GM23338 (cell line): ENCODE measurements at regions not wholly inside any gene's neighbourhood (a gene's known extent, or its start where the extent isn't known, plus 50 kb on each side); places are given as distances from the start of the nearest gene placed in this dataset.

Experiments used
- CREB1 ChIP-seq: fragments of 250-450 bp; sonication (Bioruptor Pico); IDR thresholded peaks from 2 replicates; pipeline ENCODE4 v1.5.0; 2020; ENCODE audit warnings: low read depth, mild to moderate bottlenecking, moderate library complexity
- CTCF ChIP-seq, 2 experiments: fragments of 200-600 bp in 1 of 2; sonication (generic) in 1 of 2; conservative IDR thresholded peaks; 2 replicates each; pipeline versions ENCODE4 v1.5.1 to v1.6.1; 2016 to 2017; ENCODE audit warnings: antibody characterized with exemption in 2 of 2, low read depth in 2 of 2, mild to moderate bottlenecking in 2 of 2, moderate library complexity in 1 of 2
- ETS1 ChIP-seq: IDR thresholded peaks from 2 replicates; pipeline ENCODE4 v1.6.1; 2016; ENCODE audit warnings: antibody characterized with exemption
- EZH2 ChIP-seq: fragments of 200-600 bp; sonication (generic); IDR thresholded peaks from one replicate; pipeline ENCODE4 v1.8.0; 2017; ENCODE audit warnings: antibody characterized with exemption, mild to moderate bottlenecking, low read depth; ENCODE audit not compliant: unreplicated experiment
- EZH2phosphoT487 ChIP-seq: fragments of 200-600 bp; sonication (generic); IDR thresholded peaks from one replicate; pipeline ENCODE4 v1.8.1; 2018; ENCODE audit warnings: antibody characterized with exemption; ENCODE audit not compliant: unreplicated experiment
- JUNB ChIP-seq: IDR thresholded peaks from one replicate; pipeline ENCODE4 v1.6.1; 2016; ENCODE audit warnings: antibody characterized with exemption; ENCODE audit not compliant: unreplicated experiment
- NANOG ChIP-seq: IDR thresholded peaks from 2 replicates; pipeline ENCODE4 v1.6.1; 2016; ENCODE audit warnings: antibody characterized with exemption, borderline replicate concordance
- POLR2AphosphoS5 ChIP-seq: IDR thresholded peaks from 2 replicates; pipeline ENCODE4 v1.6.1; 2016; ENCODE audit warnings: antibody characterized with exemption, low read depth
- REST ChIP-seq: IDR thresholded peaks from one replicate; pipeline ENCODE4 v1.6.1; 2018; ENCODE audit warnings: antibody characterized with exemption; ENCODE audit not compliant: unreplicated experiment
- ZNF331 ChIP-seq: fragments of 250-450 bp; sonication (Bioruptor Pico); IDR thresholded peaks from 2 replicates; pipeline ENCODE4 v1.5.0; 2020; ENCODE audit warnings: low read depth, mild to moderate bottlenecking, moderate library complexity

GRCh38 chr2:57693177-57693576 is 353.4 kb upstream of the VRK2 start:
- no peak for TF ChIP-seq CTCF (conservative IDR thresholded peaks at IDR 0.05; ENCODE audit: low read depth in 2 of 2)
- TF ChIP-seq CREB1 (CRISPR knock-in tag), result no peak
- TF ChIP-seq POLR2AphosphoS5, result no peak
- TF ChIP-seq REST, result no peak
- no peak for TF ChIP-seq EZH2phosphoT487
- no peak for TF ChIP-seq EZH2
- no peak for TF ChIP-seq NANOG
- no peak for TF ChIP-seq ZNF331 (CRISPR knock-in tag)
- no peak for TF ChIP-seq JUNB
- TF ChIP-seq ETS1, result no peak
